Panc1 (cell line): ENCODE measurements at regions not wholly inside any gene's neighbourhood (a gene's known extent, or its start where the extent isn't known, plus 50 kb on each side); places are given as distances from the start of the nearest gene placed in this dataset.

Source experiments
- ATAC-seq: fragments of 200-7000 bp; cut with Tn5 transposase; 2 replicates; pipeline ENCODE4 v1.9.1; 2020; ENCODE audit warnings: mild to moderate bottlenecking, moderate library complexity
- BruUV-seq: library from RNA; stranded (reverse); fragments of 400-500 nt; replicated peaks from 2 replicates; lab custom pipeline; 2021; lab: Mats Ljungman, UMichigan
- CTCF ChIA-PET: fragments of 300-600 bp; sonication (Branson Sonifier 250); formaldehyde crosslinking; loops from one replicate; lab custom pipeline; 2022; ENCODE audit warnings: antibody characterized with exemption; lab: Charles Lee
- POLR2A ChIA-PET: fragments of 300-600 bp; sonication (Branson Sonifier 250); formaldehyde crosslinking; loops from one replicate; lab custom pipeline; 2022; ENCODE audit warnings: antibody characterized with exemption; lab: Charles Lee
- DNase-seq: peaks from one replicate; pipeline ENCODE4 v3.0.0-alpha.2; 2010; ENCODE audit warnings: low read depth, low spot score
- H3K27ac ChIP-seq: 2 replicates; pipeline ENCODE4 v1.5.1; 2011; ENCODE audit warnings: mild to moderate bottlenecking, low read length, inconsistent platforms
- H3K27me3 ChIP-seq: fragments of 200-500 bp; sonication (Bioruptor generic); 2 replicates; pipeline ENCODE4 v1.6.0; 2014; ENCODE audit warnings: low read length, inconsistent platforms; ENCODE audit not compliant: control insufficient read depth, insufficient read depth
- H3K36me3 ChIP-seq: fragments of 200-500 bp; sonication (Bioruptor generic); 2 replicates; pipeline ENCODE4 v1.5.1; 2014; ENCODE audit warnings: inconsistent platforms, mild to moderate bottlenecking, low read length, moderate library complexity; ENCODE audit not compliant: control insufficient read depth, insufficient read depth
- H3K4me1 ChIP-seq: 2 replicates; pipeline ENCODE4 v1.5.1; 2011; ENCODE audit warnings: inconsistent platforms, mild to moderate bottlenecking, low read length, moderate library complexity; ENCODE audit not compliant: control insufficient read depth, insufficient read depth
- H3K4me3 ChIP-seq, 2 experiments: 2 replicates each; pipeline ENCODE4 v1.5.1; 2011 to 2012; ENCODE audit warnings: low read depth in 2 of 2, low read length in 2 of 2, mild to moderate bottlenecking in 2 of 2, inconsistent platforms in 1 of 2, moderate library complexity in 1 of 2
- H3K9me3 ChIP-seq: fragments of 200-500 bp; sonication (Bioruptor generic); 2 replicates; pipeline ENCODE4 v1.5.1; 2014; ENCODE audit warnings: low read depth, mild to moderate bottlenecking, inconsistent platforms, low read length, moderate library complexity; ENCODE audit not compliant: control insufficient read depth, insufficient read depth
- CTCF ChIP-seq: fragments of 450-650 bp; IDR thresholded peaks from 2 replicates; pipeline ENCODE4 v1.5.1; 2017; ENCODE audit warnings: mild to moderate bottlenecking
- POLR2AphosphoS5 ChIP-seq: IDR thresholded peaks from 2 replicates; pipeline ENCODE4 v1.6.1; 2012; ENCODE audit warnings: mild to moderate bottlenecking, low read depth, low read length, moderate library complexity
- REST ChIP-seq, 2 experiments: IDR thresholded peaks; 2 replicates each; pipeline ENCODE4 v1.6.1; 2011 to 2012; ENCODE audit warnings: low read depth in 2 of 2, control low read depth in 1 of 2, low read length in 1 of 2, mild to moderate bottlenecking in 1 of 2, moderate library complexity in 1 of 2; ENCODE audit not compliant: insufficient read depth in 1 of 2
- SIN3A ChIP-seq: IDR thresholded peaks from 2 replicates; pipeline ENCODE4 v1.6.1; 2012; ENCODE audit warnings: low read depth, mild to moderate bottlenecking, low read length, moderate library complexity, borderline replicate concordance; ENCODE audit not compliant: insufficient read depth
- TCF7L2 ChIP-seq: IDR thresholded peaks from 2 replicates; pipeline ENCODE4 v1.6.1; 2011; ENCODE audit warnings: mild to moderate bottlenecking, low read depth, low read length, inconsistent platforms
- in situ Hi-C: cut with HindIII; loops from 2 replicates; pipeline ENCODE4 v1.10.0; 2016; ENCODE audit warnings: low sequenced_read_pairs, low pct_unique_long_range_greater_than_20kb
- intact Hi-C: fragments of 100-400 bp; cut with micrococcal nuclease; formaldehyde crosslinking; loops from one replicate; pipeline ENCODE4 v1.10.0; 2022; ENCODE audit not compliant: unreplicated experiment

DNA sequence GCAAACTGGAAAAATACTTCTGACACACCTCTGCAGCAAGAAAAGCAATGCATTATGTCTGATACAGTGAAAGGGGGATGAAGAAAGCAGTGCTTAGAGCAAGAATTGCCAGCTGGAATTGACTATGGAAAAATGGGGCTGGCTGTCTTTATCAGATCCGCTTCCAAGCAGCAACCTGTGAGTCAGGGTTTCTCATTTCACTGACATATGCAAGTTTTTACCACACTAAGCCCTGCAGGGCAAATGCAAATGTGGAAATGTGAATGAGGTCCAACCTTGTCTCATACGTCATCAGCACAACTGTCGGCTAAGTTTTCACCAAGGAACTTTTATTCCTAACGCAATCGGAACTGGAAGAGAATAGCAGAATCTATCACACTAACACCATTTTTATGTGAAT lies 172.5 kb upstream of the GADL1 start:
- H3K27ac ChIP-seq: no peak overlapping the region
- no TSS peak for BruUV-seq
- in situ Hi-C loops (no loop called here), intact Hi-C loops (no loop called here)
- H3K4me3 ChIP-seq: no peak overlapping the region
- no peak for ATAC-seq
- H3K9me3 ChIP-seq: no peaks in the 10 kb centered on the region
- H3K36me3 ChIP-seq: no peaks in the 10 kb centered on the region
- ChIA-PET CTCF (no interaction called here), POLR2A (no interaction called here)
- no peaks in the 10 kb centered on the region for H3K27me3 ChIP-seq
- H3K4me1 ChIP-seq: no peaks in the 10 kb centered on the region
- TF ChIP-seq CTCF (no peak), POLR2AphosphoS5 (no peak), REST (IDR thresholded peaks at IDR 0.05; ENCODE audit: insufficient read depth in 1 of 2, low read depth in 2 of 2, low read length in 1 of 2) (no peak), SIN3A (no peak), TCF7L2 (no peak)
- DNase-seq: no peak

DNA sequence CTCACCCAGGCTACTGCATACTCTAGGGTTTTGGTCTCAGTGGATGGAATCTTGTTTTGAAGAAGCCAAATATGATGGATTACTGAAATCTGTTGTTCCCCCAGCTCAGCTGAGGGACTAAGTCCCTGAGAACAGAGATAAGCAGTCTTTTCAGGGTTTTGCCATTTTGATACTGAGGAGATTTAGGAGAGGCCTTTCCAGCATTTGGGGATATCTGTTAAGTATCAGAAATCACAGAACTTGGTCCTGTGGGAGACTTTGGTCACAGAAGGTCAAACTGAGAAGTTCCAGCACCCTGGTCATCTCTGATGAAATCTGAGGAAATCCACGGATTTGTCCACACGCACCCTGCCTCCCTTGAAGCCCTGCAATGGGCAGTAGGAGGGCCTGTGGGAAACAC lies 181.0 kb upstream of the GADL1 start:
- ATAC-seq: no peak
- H3K36me3 ChIP-seq: no peaks in the 10 kb centered on the region
- no peak overlapping the region for H3K27ac ChIP-seq
- no peaks in the 10 kb centered on the region for H3K27me3 ChIP-seq
- POLR2A ChIA-PET: no interaction called here
- no TSS peak for BruUV-seq
- no peak overlapping the region for H3K4me3 ChIP-seq
- in situ Hi-C loops (no loop called here), intact Hi-C loops (no loop called here)
- H3K4me1 ChIP-seq: no peaks in the 10 kb centered on the region
- DNase-seq: no peak
- CTCF ChIA-PET: no interaction called here
- no peak for TF ChIP-seq TCF7L2
- no peak for TF ChIP-seq SIN3A
- TF ChIP-seq POLR2AphosphoS5: no peak
- no peak for TF ChIP-seq CTCF
- no peak for TF ChIP-seq REST (IDR thresholded peaks at IDR 0.05; ENCODE audit: insufficient read depth in 1 of 2, low read depth in 2 of 2, low read length in 1 of 2)
- H3K9me3 ChIP-seq: no peaks in the 10 kb centered on the region
